OCI-LY3 (cell line): ENCODE measurements at regions not wholly inside any gene's neighbourhood (a gene's known extent, or its start where the extent isn't known, plus 50 kb on each side); places are given as distances from the start of the nearest gene placed in this dataset.
"Not testable (repeated sequence)": the region's sequence is repeated elsewhere in the genome, so short reads cannot be mapped to it uniquely, and the experiment has no call there.

ENCODE experiments used
- H2AFZ ChIP-seq: fragments of 200-600, 300-600 bp; shearing (Covaris generic); 2 replicates; pipeline ENCODE4 v1.6.0; 2014; ENCODE audit warnings: antibody characterized with exemption, low read depth, low read length
- H3K27ac ChIP-seq: fragments of 200-600, 300-600 bp; sonication (generic); 2 replicates; pipeline ENCODE4 v1.5.1; 2014; ENCODE audit warnings: mild to moderate bottlenecking, low read length, moderate library complexity, mixed read lengths
- H3K27me3 ChIP-seq: fragments of 200-600, 300-600 bp; sonication (generic); 2 replicates; pipeline ENCODE4 v1.6.1; 2014; ENCODE audit warnings: low read depth, low read length, mixed read lengths
- H3K36me3 ChIP-seq: fragments of 200-600, 300-600 bp; sonication (generic); replicated peaks from 2 replicates; pipeline ENCODE3; 2014; ENCODE audit warnings: low read depth, low read length, mixed read lengths
- H3K4me1 ChIP-seq: fragments of 300-600, 200-600 bp; sonication (generic); 2 replicates; pipeline ENCODE4 v1.6.1; 2014; ENCODE audit warnings: low read length, mixed read lengths
- H3K4me2 ChIP-seq: fragments of 200-600, 300-600 bp; sonication (generic); 2 replicates; pipeline ENCODE4 v1.6.1; 2014; ENCODE audit warnings: low read length, mixed read lengths
- H3K4me3 ChIP-seq: fragments of 300-600, 200-600 bp; sonication (generic); 2 replicates; pipeline ENCODE4 v1.5.1; 2014; ENCODE audit warnings: antibody characterized with exemption, mild to moderate bottlenecking, low read length, moderate library complexity
- H3K79me2 ChIP-seq: fragments of 300-600, 200-600 bp; shearing (Covaris generic); 2 replicates; pipeline ENCODE4 v1.6.1; 2014; ENCODE audit warnings: mild to moderate bottlenecking, low read length, mixed read lengths
- H3K9ac ChIP-seq: fragments of 300-600, 200-600 bp; shearing (Covaris generic); 2 replicates; pipeline ENCODE4 v1.6.0; 2014; ENCODE audit warnings: mild to moderate bottlenecking, low read length, moderate library complexity
- H3K9me3 ChIP-seq: fragments of 200-600, 300-600 bp; shearing (Covaris generic); 2 replicates; pipeline ENCODE4 v1.6.1; 2014; ENCODE audit warnings: low read length, mixed read lengths; ENCODE audit not compliant: insufficient read depth
- H4K20me1 ChIP-seq: fragments of 200-600, 300-600 bp; sonication (generic); 2 replicates; pipeline ENCODE4 v1.6.1; 2016; ENCODE audit warnings: low read length, mixed read lengths; ENCODE audit not compliant: insufficient read depth
- CTCF ChIP-seq: fragments of 200-600, 300-600 bp; sonication (generic); IDR thresholded peaks from 2 replicates; pipeline ENCODE4 v1.5.1; 2014; ENCODE audit warnings: antibody characterized with exemption, low read length, low read depth
- EZH2phosphoT487 ChIP-seq: fragments of 200-600 bp; shearing (Covaris generic); IDR thresholded peaks from 2 replicates; pipeline ENCODE4 v1.6.1; 2018; ENCODE audit warnings: antibody characterized with exemption, mixed run types, low read depth

GRCh38 chr14:80047761-80048160, 163.5 kb downstream of the DIO2 start:
- no peaks in the 10 kb centered on the region for H3K9me3 ChIP-seq
- H3K9ac ChIP-seq: no peak overlapping the region
- no peaks in the 10 kb centered on the region for H3K36me3 ChIP-seq
- no peak overlapping the region for H3K4me2 ChIP-seq
- no peak overlapping the region for H3K27ac ChIP-seq
- H3K4me3 ChIP-seq: no peak overlapping the region
- TF ChIP-seq EZH2phosphoT487 (no peak), CTCF (no peak)
- H3K4me1 ChIP-seq: no peaks in the 10 kb centered on the region
- H4K20me1 ChIP-seq: no peaks in the 10 kb centered on the region
- no peaks in the 10 kb centered on the region for H3K79me2 ChIP-seq
- no peak overlapping the region for H2AFZ ChIP-seq
- no peaks in the 10 kb centered on the region for H3K27me3 ChIP-seq

- no peak overlapping the region for H3K27ac ChIP-seq
- H3K4me1 ChIP-seq: no peaks in the 10 kb centered on the region
- no peak overlapping the region for H3K4me2 ChIP-seq
- no peak overlapping the region for H3K9ac ChIP-seq
- H3K79me2 ChIP-seq: no peaks in the 10 kb centered on the region
- H3K4me3 ChIP-seq: no peak overlapping the region
- TF ChIP-seq EZH2phosphoT487 (no peak), CTCF (no peak)
- H4K20me1 ChIP-seq: no peaks in the 10 kb centered on the region
- no peaks in the 10 kb centered on the region for H3K36me3 ChIP-seq
- H3K27me3 ChIP-seq: no peaks in the 10 kb centered on the region
- no peak overlapping the region for H2AFZ ChIP-seq
- H3K9me3 ChIP-seq: no peaks in the 10 kb centered on the region
Measured at GRCh38 chr14:80037349-80037748, 174.0 kb downstream of the DIO2 start.

- no peak overlapping the region for H3K27ac ChIP-seq
- no peaks in the 10 kb centered on the region for H4K20me1 ChIP-seq
Measured at GRCh38 chr14:80024417-80024816, 186.9 kb downstream of the DIO2 start.

GRCh38 chr14:80018476-80018875, 192.8 kb downstream of the DIO2 start:
- not testable (repeated sequence) for H3K79me2 ChIP-seq, H3K27ac ChIP-seq, H4K20me1 ChIP-seq, H2AFZ ChIP-seq, H3K4me3 ChIP-seq, H3K4me1 ChIP-seq, H3K36me3 ChIP-seq, H3K27me3 ChIP-seq, H3K9me3 ChIP-seq, H3K9ac ChIP-seq, H3K4me2 ChIP-seq

More at GRCh38 chr14:80024417-80024816, 186.9 kb downstream of the DIO2 start:
- Histone ChIP-seq H3K4me2 (no peak overlapping the region), H3K4me1 (no peaks in the 10 kb centered on the region), H2AFZ (no peak overlapping the region), H3K36me3 (no peaks in the 10 kb centered on the region), H3K9me3 (no peaks in the 10 kb centered on the region), H3K79me2 (no peaks in the 10 kb centered on the region), H3K4me3 (no peak overlapping the region), H3K9ac (no peak overlapping the region), H3K27me3 (no peaks in the 10 kb centered on the region)
- no peak for TF ChIP-seq CTCF
- TF ChIP-seq EZH2phosphoT487: no peak

GRCh38 chr14:80017795-80018194, 193.5 kb downstream of the DIO2 start:
- Histone ChIP-seq H3K79me2 (no peaks in the 10 kb centered on the region), H3K4me2 (no peak overlapping the region), H3K36me3 (no peaks in the 10 kb centered on the region), H3K4me3 (no peak overlapping the region), H3K27me3 (no peaks in the 10 kb centered on the region), H3K9ac (no peak overlapping the region), H3K4me1 (no peaks in the 10 kb centered on the region), H3K9me3 (no peaks in the 10 kb centered on the region), H4K20me1 (no peaks in the 10 kb centered on the region), H3K27ac (no peak overlapping the region), H2AFZ (no peak overlapping the region)
- TF ChIP-seq CTCF (no peak), EZH2phosphoT487 (no peak)

GRCh38 chr14:80010245-80010644, 201.1 kb downstream of the DIO2 start:
- not testable (repeated sequence) for H3K9ac ChIP-seq, H3K27me3 ChIP-seq, H4K20me1 ChIP-seq, H3K4me3 ChIP-seq, H3K9me3 ChIP-seq, H3K79me2 ChIP-seq, H3K4me1 ChIP-seq, H3K36me3 ChIP-seq, H3K27ac ChIP-seq, H2AFZ ChIP-seq, H3K4me2 ChIP-seq
